Cardiac fibroblast (primary cell): ENCODE measurements at regions not wholly inside any gene's neighbourhood (a gene's known extent, or its start where the extent isn't known, plus 50 kb on each side); places are given as distances from the start of the nearest gene placed in this dataset.
A peak's percentile ranks its signal among the peaks of the same experiment; 100 is the strongest.

Experiments used
- DNase-seq, 2 donors: peaks; one replicate each; pipeline versions ENCODE4 v3.0.0 to v3.0.0-alpha.2; 2010; ENCODE audit warnings: low read depth in 2 of 2
- H3K4me3 ChIP-seq, 2 donors: replicated peaks in 1 of 2; 1 replicate in 1 of 2; 2 replicates in 1 of 2; pipeline ENCODE4 v1.5.1; 2011; ENCODE audit warnings: low read depth in 2 of 2, low read length in 2 of 2, mild to moderate bottlenecking in 2 of 2, moderate library complexity in 1 of 2
- TF ChIP-seq, protein P1 (sequence below): IDR thresholded peaks from one replicate; pipeline ENCODE4 v1.5.1; 2011; ENCODE audit warnings: low read depth, mild to moderate bottlenecking, low read length, inconsistent platforms

DNA sequence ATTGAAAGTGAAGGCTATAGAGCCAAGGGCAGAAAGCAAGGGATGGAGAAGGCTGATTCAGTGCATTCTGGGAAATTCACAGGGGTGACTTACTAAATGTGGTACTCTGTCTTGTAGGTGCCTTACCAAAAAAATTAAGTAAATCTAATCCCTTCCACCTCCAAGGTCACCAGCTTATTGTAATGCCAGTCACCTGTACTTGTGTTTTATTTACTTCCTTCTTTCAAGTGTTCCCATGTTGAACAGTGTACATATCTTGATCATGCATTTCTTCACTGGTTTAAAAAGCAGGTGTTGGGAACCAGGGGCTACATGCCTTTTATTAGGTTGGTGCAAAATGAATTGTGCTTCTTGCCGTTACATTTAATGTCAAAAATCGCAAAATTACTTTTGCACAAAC, 137.0 kb upstream of the ARHGAP28 start:
- DNase-seq, result no peak
- H3K4me3 ChIP-seq, result no peak overlapping the region
- TF ChIP-seq, protein P1, sequence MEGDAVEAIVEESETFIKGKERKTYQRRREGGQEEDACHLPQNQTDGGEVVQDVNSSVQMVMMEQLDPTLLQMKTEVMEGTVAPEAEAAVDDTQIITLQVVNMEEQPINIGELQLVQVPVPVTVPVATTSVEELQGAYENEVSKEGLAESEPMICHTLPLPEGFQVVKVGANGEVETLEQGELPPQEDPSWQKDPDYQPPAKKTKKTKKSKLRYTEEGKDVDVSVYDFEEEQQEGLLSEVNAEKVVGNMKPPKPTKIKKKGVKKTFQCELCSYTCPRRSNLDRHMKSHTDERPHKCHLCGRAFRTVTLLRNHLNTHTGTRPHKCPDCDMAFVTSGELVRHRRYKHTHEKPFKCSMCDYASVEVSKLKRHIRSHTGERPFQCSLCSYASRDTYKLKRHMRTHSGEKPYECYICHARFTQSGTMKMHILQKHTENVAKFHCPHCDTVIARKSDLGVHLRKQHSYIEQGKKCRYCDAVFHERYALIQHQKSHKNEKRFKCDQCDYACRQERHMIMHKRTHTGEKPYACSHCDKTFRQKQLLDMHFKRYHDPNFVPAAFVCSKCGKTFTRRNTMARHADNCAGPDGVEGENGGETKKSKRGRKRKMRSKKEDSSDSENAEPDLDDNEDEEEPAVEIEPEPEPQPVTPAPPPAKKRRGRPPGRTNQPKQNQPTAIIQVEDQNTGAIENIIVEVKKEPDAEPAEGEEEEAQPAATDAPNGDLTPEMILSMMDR, result no peak

DNA sequence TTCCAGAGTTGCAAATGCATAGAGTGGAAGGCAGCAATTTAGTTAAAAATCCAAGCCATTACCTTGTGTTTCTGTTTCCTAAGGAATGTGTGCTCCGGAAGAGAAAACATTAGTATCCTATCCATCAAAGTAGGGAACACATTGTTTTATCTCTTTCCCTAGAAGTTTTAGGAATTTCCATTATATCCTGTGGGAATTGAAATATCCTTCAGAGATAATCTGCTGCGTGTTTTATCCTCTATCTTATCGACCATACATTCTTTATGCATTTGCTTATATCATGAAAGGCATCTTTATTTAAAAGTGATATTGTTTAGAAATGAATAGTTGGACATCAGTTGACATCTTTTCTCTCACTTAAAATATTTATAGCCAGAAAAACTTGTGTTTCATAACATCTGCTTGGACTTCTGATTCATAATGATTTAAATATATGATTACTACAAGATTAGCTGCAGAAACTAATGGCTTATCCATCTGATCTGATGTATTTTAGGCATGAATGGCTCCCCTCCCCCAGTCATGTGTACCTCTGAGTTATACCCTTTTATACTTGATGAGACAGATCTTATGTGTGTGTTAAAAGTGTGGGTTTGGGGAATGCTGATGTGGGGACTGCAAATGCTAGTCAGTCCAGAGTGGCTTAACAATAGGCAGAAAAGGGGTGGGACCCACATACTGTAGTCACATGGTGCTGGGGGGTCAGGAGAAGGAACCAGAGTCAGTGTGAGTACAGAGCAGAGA, 136.2 kb upstream of the ARHGAP28 start:
- DNase-seq, result no peak
- no peak overlapping the region for H3K4me3 ChIP-seq
- TF ChIP-seq, protein P1, result no peak

DNA sequence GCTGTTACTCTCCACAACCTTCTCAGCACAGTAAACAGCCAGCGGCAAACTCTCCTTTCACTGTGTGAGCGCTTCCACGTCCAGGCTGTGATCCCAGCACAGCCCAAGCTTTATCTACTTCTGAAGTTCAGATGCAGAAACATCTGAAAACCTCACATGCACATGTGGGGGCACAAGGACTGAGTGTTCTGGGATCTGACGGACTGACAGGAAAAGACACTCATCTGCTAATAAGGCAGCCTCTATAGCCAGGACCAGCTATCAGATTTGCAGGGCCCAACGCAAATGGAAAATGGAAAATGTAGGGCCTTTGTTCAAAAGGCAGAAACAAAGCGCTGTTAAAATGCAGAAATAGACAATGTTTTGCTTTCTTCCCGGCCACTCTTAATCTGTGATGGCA, 133.8 kb upstream of the ARHGAP28 start:
- TF ChIP-seq, protein P1, result no peak
- H3K4me3 ChIP-seq, result no peak overlapping the region
- no peak for DNase-seq

DNA sequence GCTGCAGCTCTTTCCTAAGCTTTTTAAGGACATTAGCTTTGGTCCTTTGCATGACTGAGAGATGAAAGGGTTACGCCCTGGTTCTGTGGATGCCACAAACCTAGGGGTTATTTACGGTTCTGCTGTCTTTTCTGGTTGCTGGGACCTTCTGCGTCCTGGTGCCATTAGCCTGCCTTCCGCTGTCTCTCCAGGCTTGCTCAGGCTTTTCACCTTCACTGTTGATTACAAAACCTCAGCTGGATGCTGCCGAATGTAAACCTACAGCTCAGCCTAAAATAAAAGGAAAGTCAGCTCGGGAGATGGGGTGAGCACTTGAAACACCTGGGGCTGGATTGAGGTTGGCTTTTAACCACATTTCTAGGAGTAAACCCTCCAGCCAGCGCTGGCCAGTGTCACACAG, 130.9 kb upstream of the ARHGAP28 start:
- no peak overlapping the region for H3K4me3 ChIP-seq
- TF ChIP-seq, protein P1, result no peak
- no peak for DNase-seq

DNA sequence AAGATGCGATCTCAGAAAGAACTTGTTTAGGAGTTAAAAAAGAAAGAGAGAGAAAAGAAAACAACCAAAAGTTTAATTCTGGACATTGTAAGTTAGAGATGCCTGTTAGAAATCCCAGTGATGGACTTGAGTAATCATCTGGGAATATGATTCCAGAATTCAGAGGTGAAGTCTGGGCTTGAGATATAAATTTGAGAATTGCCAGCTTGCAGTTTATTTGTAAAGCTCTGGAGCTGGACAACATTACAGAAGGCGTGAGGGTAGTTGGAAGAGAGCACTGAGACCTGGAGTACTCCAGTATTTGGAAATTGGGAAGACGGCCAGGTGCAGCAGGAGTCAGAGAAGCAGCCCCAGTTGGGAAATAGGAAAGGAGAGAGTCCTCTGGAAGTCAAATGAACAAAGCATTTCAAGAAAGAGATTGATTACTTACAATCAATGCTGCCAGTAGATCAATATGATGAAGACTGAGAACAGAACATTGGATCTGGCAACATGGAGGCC, 128.8 kb upstream of the ARHGAP28 start:
- no peak for DNase-seq
- H3K4me3 ChIP-seq, result no peak overlapping the region
- TF ChIP-seq, protein P1, result no peak

DNA sequence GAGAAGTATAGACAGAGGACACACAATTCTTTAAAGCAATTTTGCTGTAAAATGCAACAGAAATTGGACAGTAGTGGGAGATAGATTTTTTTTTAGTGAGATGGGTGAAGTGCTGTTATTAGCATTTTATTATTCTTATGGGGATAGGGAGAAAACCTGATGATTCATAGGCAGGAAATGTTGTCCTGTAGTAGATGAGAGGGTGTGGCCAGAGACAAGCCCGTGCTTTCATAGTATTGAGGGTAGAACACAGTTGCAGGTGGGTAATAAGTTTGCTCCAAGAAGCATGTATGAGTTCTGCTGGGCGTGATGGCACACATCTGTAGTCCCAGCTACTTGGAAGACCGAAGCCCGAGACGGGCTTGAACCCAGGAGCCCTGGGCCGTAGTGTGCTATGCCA, 128.3 kb upstream of the ARHGAP28 start:
- H3K4me3 ChIP-seq, result no peak overlapping the region
- peak in 1 of 2 donors; percentile 2 for DNase-seq
- TF ChIP-seq, protein P1, result no peak
